ENCODE measurements at regions not wholly inside any gene's neighbourhood (a gene's known extent, or its start where the extent isn't known, plus 50 kb on each side); places are given as distances from the start of the nearest gene placed in this dataset.

- H3K4me1 ChIP-seq (ENCODE audit: insufficient read depth, low read length), result no peaks in the 10 kb centered on the region
- H3K4me3 Mint-ChIP-seq (ENCODE audit: unreplicated experiment), result no peak overlapping the region
- H3K4me3 ChIP-seq (ENCODE audit: insufficient read depth, low read depth, low read length), result no peak overlapping the region
- H3K4me2 ChIP-seq (ENCODE audit: low read length), result no peak overlapping the region
- H2AFZ ChIP-seq (ENCODE audit: low read depth, low read length), result no peak overlapping the region
- no peaks in the 10 kb centered on the region for H4K20me1 ChIP-seq (ENCODE audit: insufficient read depth, low read length)
- FAIRE-seq (no peak), DNase-seq (ENCODE audit: low read depth) (no peak)
- H3K27me3 ChIP-seq (ENCODE audit: insufficient read depth, low read length), result peaks cover 32% of the 10 kb centered on the region
- H3K79me2 ChIP-seq (ENCODE audit: insufficient read depth, low read length), result no peaks in the 10 kb centered on the region
- no peaks in the 10 kb centered on the region for H3K36me3 Mint-ChIP-seq (ENCODE audit: low read depth, unreplicated experiment)
- no peak for TF ChIP-seq CTCF (IDR thresholded peaks at IDR 0.05; ENCODE audit: insufficient read depth, low read depth, low read length)
- no peak for TF ChIP-seq EZH2 (IDR thresholded peaks at IDR 0.05; ENCODE audit: insufficient read depth, low read length)
- no peaks in the 10 kb centered on the region for H3K36me3 ChIP-seq (ENCODE audit: insufficient read depth, low read length)
- no peaks in the 10 kb centered on the region for H3K9me3 ChIP-seq (ENCODE audit: insufficient read depth, low read depth, low read length)
- no peak overlapping the region for H3K27ac ChIP-seq (ENCODE audit: low read depth, low read length)
- H3K27me3 Mint-ChIP-seq (ENCODE audit: low read depth, unreplicated experiment), result peaks cover 68% of the 10 kb centered on the region
- no peaks in the 10 kb centered on the region for H3K9me3 Mint-ChIP-seq (ENCODE audit: unreplicated experiment)
- H3K27ac Mint-ChIP-seq (ENCODE audit: unreplicated experiment), result no peak overlapping the region
- H3K4me1 Mint-ChIP-seq (ENCODE audit: low read depth, unreplicated experiment), result no peaks in the 10 kb centered on the region
- no peak overlapping the region for H3K9ac ChIP-seq (ENCODE audit: low read length)
Measured at GRCh38 chr3:72460205-72461174, 387.8 kb downstream of the SHQ1 start.

- Histone ChIP-seq H3K9me3 (ENCODE audit: insufficient read depth, low read depth, low read length) (no peaks in the 10 kb centered on the region), H2AFZ (ENCODE audit: low read depth, low read length) (no peak overlapping the region), H3K79me2 (ENCODE audit: insufficient read depth, low read length) (no peaks in the 10 kb centered on the region), H3K36me3 (ENCODE audit: insufficient read depth, low read length) (no peaks in the 10 kb centered on the region), H3K9ac (ENCODE audit: low read length) (no peak overlapping the region), H4K20me1 (ENCODE audit: insufficient read depth, low read length) (no peaks in the 10 kb centered on the region), H3K4me1 (ENCODE audit: insufficient read depth, low read length) (no peaks in the 10 kb centered on the region), H3K27me3 (ENCODE audit: insufficient read depth, low read length) (peaks cover 24% of the 10 kb centered on the region), H3K4me3 (ENCODE audit: insufficient read depth, low read depth, low read length) (no peak overlapping the region), H3K4me2 (ENCODE audit: low read length) (no peak overlapping the region), H3K27ac (ENCODE audit: low read depth, low read length) (no peak overlapping the region)
- no peak for DNase-seq (ENCODE audit: low read depth)
- H3K27ac Mint-ChIP-seq (ENCODE audit: unreplicated experiment), result peak overlapping the region; percentile 15
- no peaks in the 10 kb centered on the region for H3K4me1 Mint-ChIP-seq (ENCODE audit: low read depth, unreplicated experiment)
- peaks cover 59% of the 10 kb centered on the region for H3K27me3 Mint-ChIP-seq (ENCODE audit: low read depth, unreplicated experiment)
- H3K4me3 Mint-ChIP-seq (ENCODE audit: unreplicated experiment), result no peak overlapping the region
- H3K36me3 Mint-ChIP-seq (ENCODE audit: low read depth, unreplicated experiment), result no peaks in the 10 kb centered on the region
- H3K9me3 Mint-ChIP-seq (ENCODE audit: unreplicated experiment), result no peaks in the 10 kb centered on the region
- no peak for FAIRE-seq
- TF ChIP-seq CTCF (IDR thresholded peaks at IDR 0.05; ENCODE audit: insufficient read depth, low read depth, low read length), result no peak
- no peak for TF ChIP-seq EZH2 (IDR thresholded peaks at IDR 0.05; ENCODE audit: insufficient read depth, low read length)
Measured at GRCh38 chr3:72459588-72459987, 388.7 kb downstream of the SHQ1 start.

GRCh38 chr3:72458375-72458774, 389.9 kb downstream of the SHQ1 start:
- Mint-ChIP-seq H3K36me3 (ENCODE audit: low read depth, unreplicated experiment) (no peaks in the 10 kb centered on the region), H3K9me3 (ENCODE audit: unreplicated experiment) (no peaks in the 10 kb centered on the region), H3K27me3 (ENCODE audit: low read depth, unreplicated experiment) (peaks cover 55% of the 10 kb centered on the region), H3K4me3 (ENCODE audit: unreplicated experiment) (no peak overlapping the region), H3K27ac (ENCODE audit: unreplicated experiment) (no peak overlapping the region), H3K4me1 (ENCODE audit: low read depth, unreplicated experiment) (no peaks in the 10 kb centered on the region)
- FAIRE-seq, result no peak
- Histone ChIP-seq H4K20me1 (ENCODE audit: insufficient read depth, low read length) (no peaks in the 10 kb centered on the region), H3K27ac (ENCODE audit: low read depth, low read length) (no peak overlapping the region), H3K79me2 (ENCODE audit: insufficient read depth, low read length) (no peaks in the 10 kb centered on the region), H3K9ac (ENCODE audit: low read length) (no peak overlapping the region), H3K9me3 (ENCODE audit: insufficient read depth, low read depth, low read length) (no peaks in the 10 kb centered on the region), H2AFZ (ENCODE audit: low read depth, low read length) (no peak overlapping the region), H3K4me1 (ENCODE audit: insufficient read depth, low read length) (no peaks in the 10 kb centered on the region), H3K4me2 (ENCODE audit: low read length) (no peak overlapping the region), H3K27me3 (ENCODE audit: insufficient read depth, low read length) (peaks cover 17% of the 10 kb centered on the region), H3K4me3 (ENCODE audit: insufficient read depth, low read depth, low read length) (no peak overlapping the region), H3K36me3 (ENCODE audit: insufficient read depth, low read length) (no peaks in the 10 kb centered on the region)
- DNase-seq (ENCODE audit: low read depth), result no peak
- TF ChIP-seq EZH2 (IDR thresholded peaks at IDR 0.05; ENCODE audit: insufficient read depth, low read length) (no peak), CTCF (IDR thresholded peaks at IDR 0.05; ENCODE audit: insufficient read depth, low read depth, low read length) (no peak)

Data from astrocyte (in vitro differentiated cells and primary cell).